ENCODE measurements at regions not wholly inside any gene's neighbourhood (a gene's known extent, or its start where the extent isn't known, plus 50 kb on each side); places are given as distances from the start of the nearest gene placed in this dataset.

DNA sequence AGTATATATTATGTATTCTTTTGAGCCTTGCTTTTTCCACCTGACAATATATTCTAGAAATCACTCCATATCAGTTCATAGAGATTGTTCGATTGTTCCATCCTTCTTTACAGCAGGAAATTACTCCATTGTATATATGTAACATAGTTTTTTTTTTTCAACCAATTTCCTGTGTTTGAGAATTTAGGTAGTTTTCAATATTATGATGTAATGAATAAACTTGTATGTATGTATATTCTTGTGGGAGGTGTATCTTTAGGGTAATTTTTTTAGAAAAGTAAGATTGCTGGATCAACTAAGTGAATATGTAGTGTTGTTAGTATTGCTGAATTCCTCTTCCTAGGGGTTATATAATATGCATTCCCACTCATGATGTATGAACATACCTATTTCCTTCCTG, 165.9 kb upstream of the PITX1 start:
- DNase-seq: no peak

DNA sequence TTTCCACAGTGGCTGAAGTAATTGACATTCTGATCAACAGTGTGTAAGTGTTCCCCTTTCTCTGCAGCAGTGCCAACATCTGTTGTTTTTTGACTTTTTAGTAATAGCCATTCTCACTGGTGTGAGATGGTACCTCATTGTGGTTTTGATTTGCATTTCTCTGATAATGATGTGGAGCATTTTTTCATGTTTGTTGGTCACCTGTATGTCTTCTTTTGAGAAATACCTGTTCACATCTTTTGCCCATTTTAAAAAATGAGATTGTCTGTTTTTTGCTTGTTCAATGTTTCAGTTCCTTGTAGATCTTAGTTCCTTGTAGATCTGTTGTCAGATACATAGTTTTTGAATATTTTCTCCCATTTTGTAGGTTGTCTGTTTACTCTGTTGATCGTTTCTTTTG, 162.5 kb upstream of the PITX1 start:
- no peak for DNase-seq

DNA sequence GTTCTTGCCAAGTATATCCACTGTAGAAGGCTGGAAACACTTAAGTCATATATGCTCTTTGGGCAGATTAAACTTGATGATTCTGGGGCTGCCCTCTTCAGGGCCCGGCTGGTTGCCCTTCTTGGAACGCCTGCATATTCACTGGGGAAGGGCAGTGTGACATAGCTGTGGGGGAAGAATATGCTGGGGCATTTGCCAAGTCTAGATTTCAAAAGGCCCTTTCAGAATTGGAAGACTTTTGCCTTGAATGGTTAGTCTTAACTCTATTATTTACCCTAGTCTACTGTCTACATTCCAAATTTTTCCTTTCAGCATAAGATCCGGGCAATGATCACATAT, 161.2 kb upstream of the PITX1 start:
- no peak for DNase-seq

DNA sequence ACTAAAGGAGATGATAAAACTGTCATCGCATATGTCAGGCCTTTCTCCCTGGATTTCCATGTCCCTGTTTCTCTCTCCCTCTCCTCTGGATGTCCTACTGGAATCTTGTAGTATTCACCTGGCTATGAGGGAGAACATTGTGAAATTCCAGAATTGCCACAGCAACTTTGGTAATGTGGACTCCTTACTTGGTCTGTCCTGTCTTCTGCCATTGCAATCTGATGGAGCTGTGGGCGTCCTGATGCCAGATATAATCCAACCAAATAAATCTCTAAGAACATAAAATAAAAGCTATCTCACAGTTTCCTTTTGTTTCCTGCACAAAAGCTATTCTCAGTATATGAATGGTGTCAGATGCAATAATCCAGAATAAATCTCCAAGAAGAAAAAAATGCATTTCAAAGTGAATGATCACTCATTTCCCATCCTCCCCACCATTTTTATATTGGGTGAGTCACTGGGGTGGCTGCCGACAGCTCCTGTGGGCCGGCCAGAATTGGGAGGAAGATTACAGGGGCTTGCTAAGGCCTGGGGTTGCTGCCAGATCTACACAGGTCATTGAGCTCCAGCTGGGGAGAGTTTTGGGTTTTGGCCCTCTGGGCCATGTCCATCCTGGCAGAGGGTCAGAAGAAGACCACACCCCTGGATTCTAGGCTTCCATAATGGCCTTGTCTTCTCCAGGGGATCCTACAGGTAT, 160.7 kb upstream of the PITX1 start:
- no peak for DNase-seq

DNA sequence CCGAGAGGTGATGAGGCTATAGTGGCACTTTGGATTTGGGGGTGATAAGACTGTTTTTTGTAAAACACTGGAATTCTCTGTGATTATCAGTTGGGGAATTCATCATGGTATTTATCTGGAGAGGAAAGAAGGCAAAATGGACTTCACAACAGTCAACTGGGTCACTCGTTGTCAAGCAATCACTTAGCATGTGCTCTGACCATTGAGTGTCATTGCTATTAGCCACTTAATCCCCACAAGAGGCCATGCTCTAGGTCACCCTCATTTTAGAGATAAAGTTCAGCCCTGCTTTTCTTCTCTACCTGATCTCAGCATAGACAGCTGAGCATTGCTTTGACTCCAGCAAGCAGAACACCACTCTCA, 160.1 kb upstream of the PITX1 start:
- no peak for DNase-seq

DNA sequence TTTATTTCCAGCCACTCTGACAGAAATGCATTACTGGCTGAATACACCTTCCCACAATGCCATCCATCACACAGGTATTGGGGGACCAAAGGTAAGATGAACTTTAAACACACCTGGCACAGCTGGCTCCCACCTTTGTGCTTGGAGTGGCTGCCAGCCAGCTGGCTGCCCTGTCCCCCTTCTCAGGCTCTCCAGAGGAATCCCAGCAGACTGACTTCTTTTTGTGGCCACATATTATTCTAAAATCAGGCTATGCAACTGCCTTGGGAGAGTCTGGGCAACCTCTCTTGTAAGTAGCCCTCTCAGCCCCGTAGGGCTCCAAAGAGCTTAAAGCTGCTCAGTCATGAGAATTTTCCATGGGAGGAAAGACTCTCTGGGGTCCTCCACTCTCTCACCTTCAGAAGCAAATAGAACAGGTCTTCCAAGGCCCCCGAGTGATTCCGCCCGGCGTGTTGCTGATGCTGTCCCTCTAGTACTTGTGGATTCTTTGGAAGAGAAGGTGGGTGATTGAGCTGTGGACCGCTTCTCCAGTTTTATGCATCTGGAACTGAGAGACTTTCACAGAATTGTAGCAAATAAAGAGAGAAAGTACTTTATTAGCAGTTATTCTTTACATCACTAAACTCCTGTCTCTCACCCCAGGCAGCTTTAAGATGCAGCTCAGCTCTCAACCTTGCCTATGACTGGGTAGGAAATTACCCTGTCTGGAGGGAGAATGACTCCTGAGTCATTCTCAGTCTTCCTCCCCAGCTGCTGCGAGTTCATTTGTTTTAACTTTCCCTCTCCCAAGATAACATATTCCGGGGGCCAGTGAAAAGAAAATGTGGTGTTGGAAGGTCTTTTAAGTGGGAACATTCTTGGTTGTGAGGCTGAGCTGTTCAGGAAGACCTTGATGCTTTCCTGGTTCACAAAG, 159.4 kb upstream of the PITX1 start:
- DNase-seq: peak in 2 of 3 donors; percentile 27 to 34

DNA sequence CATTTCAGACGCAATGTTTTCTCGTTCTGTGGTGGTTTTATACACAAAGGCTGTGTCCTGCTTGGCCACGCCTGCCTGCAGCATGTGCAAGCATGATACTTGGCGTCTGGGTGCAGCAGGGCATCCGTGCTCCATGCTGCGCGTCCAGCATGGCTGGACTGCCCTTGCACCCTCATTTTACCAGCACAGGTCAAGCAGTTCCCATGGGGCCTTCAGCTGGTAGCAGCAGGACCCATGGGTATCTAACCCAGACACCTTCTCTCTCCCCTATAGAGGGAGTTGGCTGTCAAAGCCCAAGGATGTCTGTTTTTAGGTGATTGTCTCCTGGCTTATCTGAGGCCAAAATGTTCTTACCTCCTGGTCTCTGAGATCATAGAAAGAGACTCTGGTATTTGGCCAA, 158.3 kb upstream of the PITX1 start:
- DNase-seq: no peak

DNA sequence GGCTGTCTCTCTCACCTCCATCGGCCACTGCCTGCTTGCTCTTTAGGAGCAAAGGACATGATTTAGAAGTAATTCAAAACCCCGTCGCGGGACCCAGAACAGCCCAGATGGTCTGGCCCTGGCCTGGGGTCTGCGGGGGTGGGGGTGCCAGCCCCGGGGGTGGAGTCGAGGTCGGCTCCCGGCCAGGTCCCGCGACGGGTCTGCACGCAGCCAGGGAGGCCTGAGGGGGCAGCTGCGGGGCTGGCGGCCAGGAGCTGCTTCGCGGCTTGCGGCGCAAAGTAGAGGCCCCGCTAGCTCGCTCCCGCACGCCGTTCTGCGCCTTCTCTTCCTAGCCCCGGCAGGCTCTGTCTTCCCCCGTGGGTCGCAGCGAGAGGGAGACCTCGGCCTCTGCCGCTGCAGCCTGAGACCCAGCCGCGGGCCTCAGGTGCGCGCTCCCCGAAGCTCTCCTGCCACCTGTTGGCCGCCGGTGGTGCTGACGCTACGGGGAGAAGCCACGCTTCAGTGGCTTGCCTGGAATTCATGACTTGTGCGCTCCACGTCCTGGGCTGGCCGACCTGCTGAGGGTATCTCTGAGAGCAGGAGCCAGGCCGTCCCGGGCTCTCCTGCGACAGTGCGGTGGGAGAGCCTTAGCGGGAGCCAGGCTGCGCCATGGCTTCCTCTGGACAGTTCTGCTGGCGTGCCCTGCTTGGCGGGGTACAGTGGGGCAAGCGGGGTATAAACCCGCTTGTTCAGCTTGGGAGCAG, 157.2 kb upstream of the PITX1 start:
- peak; percentile 68 to 87 (median 81) for DNase-seq

DNA sequence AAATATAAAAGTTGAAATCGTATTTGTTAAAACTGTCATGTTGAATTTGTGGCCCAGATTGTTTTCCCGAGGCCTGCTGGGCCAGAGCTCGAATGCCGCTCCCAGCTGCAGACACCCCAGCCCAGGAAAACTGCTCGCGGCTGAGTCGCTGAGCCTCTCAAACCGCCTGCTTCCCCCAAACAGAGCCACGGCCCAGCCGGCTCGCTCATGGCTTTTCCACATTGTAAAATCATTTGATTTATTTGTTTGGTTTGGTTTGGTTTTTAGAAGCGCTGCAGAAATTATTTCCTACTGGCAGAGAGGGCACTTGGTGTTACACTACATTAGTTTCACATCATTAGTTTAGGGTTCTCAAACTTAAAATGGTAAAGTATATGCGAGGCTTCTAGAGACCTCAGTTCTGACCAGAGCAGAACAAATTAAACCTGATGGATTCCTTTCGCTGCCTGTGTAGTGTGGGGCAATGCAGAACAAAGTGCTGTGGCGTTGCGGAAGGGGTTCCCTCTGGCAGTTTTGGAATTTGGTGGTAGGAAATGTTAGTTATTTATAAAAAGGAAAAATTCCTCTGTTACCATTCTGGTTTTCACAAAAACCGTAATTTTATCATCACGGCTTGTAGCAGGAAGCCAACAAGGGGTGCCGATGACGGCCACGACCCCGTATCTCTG, 156.5 kb upstream of the PITX1 start:
- no peak for DNase-seq

DNA sequence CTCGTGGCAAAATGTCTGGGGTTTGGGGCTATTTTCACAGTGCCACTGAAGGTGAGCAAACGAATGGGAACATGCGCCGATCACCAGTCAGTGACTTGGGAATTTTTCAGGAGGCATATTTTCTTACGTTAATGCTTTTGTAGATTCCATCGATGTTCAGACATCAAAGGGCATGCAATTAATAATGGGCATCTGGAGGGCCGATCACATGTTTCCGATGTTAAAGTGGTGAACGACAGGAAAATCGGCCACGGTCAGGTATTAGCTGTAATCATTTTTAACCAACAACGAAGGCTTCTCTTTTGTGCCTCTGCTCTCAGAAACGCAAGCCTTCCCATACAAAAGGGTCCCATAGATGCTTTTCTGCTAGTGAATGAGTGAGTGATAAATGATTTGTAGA, 155.0 kb upstream of the PITX1 start:
- DNase-seq: no peak

DNA sequence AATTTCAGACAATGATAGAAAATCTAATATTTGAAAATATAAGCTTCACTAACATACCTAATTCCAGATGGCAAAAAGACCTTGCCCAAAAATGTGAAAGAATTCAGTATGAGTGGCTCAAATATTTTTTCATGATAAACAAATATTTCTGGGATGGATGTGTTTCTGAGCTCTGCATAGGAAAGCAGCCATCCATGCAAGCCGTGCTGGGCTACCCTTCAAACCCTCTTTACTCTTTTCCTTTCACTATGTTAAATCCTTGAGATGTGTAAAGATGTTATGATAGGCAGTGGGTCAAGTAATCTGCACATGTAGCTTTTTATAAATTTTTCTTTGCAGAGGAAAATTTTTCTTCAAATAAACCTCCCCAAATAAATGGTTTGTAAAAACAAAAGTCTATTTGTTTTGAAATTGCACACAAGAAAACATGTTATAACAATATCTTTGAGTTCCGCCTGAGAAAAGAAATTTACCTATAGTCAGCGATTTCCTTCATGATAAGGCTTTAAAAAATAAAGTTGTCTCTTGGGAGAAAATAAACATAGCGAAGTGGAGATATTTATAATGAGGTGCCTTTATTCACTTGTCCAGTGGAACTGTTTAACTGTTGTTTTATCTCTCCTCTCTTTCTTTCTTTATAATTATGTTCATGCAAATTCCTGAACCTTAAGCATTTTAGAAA, 154.3 kb upstream of the PITX1 start:
- DNase-seq: no peak

DNA sequence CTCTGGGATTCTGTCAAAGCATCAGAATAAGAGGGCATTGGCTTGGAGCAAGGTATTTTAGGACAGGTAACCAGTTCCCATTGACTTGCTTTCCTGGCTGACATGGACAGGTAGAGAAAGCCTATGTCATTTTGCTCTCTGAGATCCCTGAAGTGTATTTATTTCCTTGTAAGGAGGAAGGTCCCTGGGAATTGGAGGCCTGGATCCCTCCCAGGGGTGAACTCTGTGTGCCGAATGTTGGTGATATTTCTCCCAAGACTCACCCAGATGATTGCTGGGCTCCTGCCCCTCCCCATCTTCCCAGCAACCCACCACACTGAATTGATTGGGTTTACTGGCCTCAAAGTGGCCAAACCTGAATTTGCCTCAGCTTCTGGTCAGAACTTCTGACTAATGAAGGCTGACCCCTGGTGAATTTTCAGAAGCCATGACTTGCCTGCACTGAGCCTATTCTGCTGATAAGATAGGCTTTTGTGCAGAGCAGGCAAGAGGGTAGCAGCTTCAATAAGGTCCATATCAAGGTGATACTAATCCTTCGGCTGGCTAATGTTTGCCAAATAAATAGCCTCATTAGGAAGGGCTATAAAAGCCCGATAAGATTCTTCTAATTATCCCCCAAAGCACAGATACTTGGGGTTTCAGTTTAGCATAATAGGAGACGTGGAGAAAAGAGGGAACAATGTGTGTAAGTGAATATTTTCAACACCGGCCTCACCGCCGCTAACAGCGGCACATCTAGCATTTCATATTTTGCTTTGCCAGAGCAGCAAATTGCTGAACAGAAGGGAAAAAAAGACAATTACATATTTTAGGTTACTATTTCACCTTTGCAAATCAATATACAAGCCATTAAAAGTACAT, 152.9 kb upstream of the PITX1 start:
- DNase-seq: no peak

DNA sequence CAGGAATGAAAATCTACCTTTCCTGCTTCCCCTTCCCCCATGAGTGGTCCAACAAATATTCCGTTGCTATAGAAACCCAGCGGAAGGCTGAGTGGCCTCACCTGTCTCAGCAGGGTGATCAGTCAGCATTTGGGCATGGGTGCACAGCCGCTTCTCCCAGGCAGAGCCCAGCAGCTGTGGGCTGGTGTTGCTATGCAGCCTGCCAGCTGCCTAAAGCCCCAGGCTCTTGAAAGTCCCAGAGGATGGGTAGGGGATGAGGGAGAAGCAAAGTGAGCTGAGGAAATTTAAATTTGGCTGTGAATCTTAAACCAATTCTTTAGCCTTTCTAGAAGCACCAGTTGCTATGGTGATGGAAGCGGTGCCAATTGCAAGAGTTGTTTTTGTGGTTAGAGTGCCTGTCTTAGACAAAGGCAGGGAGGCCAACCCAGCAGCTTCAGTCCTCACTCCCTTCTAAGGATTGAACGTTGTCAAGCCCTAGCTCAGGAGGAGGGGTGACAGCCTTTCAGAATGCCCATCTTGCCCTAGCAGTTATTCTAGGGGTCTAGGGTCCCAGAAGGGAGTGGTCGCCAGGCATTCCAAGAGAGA, 151.5 kb upstream of the PITX1 start:
- DNase-seq: no peak

DNA sequence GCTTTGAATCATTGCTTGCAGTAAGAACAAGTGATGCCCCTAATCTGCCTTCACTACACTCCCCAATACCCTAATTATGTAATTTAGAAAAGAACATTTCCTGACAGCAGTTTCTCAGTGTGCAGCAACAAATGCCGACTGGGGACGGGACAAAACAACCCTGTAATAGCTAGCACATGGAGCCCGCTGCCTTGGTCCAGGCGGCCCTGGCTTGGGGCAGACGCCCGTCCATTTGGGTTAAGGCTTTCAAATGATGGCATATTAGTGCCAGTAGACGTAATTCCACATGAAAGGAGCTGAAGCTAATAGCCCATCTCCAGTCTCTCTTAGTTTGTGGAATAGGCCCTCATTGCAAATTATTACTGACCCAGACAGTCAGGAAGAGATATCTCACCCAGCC, 150.6 kb upstream of the PITX1 start:
- DNase-seq: no peak

DNA sequence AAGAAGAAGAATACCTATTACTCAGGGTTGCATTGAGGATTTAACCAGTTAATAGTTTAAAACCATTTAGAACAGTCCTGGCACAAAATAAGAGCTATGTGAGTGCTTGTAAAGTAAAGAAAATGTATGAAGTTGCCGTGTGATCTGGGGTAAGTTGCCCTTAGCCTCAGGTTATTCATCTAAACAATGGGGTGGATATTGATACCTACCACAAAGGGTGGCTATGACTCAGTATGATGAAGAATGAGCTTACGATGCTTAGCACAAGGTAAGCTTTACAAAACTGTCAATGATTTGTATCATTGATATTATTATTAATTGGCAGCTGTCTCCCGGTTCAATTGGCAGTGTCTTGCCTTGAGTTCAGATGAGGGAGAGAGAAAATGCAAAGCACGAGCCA, 149.4 kb upstream of the PITX1 start:
- no peak for DNase-seq

DNA sequence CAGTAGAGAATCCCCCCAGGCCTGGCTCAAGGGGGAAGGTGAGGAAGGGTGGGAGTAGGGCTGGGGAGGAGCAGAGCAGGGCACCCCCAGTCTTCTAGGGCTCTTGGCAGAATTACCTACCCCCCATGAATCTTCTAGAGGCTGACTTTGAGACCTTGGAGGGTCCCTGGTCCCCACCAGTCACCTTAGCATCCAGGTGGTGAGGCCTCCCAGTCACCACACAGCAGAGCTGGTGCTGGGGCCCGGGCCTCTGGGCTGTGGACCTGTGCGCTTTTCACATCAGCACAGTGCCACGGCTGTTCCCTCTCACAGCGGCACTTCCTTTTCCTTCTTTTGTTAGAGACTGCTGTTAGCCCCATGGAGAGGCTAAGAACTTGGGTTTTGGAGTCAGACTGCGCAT, 148.6 kb upstream of the PITX1 start:
- DNase-seq: no peak

DNA sequence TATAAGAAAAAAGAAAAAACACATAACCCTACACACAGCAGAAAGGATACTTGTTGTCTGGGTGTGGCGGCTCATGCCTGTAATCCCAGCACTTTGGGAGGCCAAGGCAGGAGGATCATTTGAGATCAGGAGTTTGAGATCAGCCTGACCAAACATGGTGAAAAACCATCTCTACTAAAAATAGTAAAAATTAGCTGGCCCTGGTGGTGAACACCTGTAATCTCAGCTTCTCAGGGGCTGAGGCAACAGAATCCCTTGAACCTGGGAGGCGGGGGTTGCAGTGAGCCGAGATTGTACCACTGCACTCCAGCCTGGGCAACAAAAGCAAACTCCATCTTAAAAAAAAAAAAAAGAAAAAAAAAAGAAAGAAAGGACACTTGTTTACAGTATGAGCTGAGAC, 147.6 kb upstream of the PITX1 start:
- no peak for DNase-seq

DNA sequence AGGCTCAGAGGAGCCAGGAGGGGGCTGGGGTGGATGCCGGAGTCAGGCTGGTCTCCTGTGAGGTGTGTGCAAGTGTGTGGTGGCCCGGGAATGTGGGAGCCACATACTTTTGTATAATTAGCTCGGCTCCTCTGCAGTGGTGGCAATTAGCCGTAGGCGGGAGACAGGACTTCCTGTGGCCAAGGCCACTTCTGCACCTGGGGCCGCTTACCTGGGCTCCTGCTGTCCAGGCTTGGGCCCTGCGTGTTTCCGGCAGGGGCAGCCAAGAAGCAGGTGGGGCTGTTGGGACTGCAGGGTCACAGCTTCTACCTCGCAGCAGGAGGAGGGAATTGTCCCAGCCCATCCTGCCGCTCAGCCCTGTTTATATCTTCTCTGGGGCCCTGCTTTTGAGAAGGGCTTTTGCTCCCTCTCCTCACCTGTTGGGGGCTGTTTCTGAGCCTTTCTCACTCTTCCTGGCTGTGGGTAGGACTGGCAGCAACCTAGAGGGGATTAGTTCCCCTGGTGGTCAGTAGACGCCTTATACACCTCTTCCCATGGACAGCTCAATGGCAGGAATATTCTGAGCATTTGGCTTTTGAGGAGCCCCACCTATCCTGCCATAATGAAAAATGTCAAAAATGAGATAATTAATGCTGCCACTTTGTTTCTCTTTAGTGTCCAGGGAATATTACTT, 145.4 kb upstream of the PITX1 start:
- no peak for DNase-seq

DNA sequence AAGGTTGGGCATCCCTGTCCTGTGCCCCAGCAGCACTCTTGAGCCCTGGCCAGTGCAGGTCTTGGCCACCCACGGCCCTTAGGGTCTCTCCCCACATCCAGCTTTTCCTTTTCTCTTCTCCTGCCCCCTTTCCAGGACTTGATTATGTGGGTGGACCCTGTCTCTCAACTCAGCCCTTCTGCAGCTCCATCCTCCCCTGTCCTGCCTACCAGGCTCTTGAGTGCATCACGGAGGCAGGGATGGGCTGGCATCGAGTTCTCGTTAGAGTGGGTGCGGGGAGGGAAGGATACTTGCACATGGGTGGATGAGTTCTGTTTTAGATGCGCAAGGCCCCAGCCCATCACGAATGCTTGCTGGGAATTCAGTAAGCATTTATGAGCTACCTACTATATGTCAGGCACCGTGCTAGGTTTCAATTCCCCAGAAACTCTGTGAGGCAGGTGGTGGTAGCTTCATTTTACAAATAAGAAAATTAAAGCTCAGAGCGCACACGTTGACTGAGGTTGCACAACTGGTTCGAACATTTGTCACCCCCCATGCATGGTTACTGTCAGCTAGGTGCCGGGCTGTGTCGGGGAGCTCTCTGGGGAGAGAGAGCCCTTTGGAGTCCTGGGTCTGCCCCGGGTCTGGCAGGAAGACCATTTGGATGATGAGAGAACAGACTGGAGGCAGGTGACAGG, 144.6 kb upstream of the PITX1 start:
- DNase-seq: no peak

DNA sequence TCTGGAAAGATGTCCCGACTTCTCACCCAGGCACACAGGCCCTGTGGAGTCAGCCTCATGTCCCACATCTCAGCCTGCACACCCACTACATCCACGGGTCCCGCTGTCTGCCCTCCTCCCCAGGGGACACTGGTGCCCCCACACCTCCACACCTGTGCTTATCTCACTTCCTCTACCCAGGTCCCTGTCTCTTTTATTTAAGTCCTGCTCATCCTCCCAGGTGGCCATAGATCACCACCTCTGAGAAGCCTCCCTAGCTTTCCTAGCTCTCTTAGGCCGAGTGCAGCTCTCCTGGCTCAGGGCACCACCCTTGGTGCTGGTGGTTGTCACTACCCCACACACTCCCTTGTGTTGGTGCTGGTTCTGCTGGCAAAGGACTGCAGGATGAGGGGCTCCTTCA, 143.6 kb upstream of the PITX1 start:
- DNase-seq: no peak

Data from suppressor macrophage treated with lipopolysaccharide for 1 hour (primary cell).